OCI-LY7 (cell line): ENCODE measurements at regions not wholly inside any gene's neighbourhood (a gene's known extent, or its start where the extent isn't known, plus 50 kb on each side); places are given as distances from the start of the nearest gene placed in this dataset.

Source experiments
- BruUV-seq: library from RNA; stranded (reverse); fragments of 400-500 nt; replicated peaks from 2 replicates; lab custom pipeline; 2021; lab: Mats Ljungman, UMichigan
- CTCF ChIA-PET: fragments of 300-600 bp; sonication (Branson Sonifier 250); formaldehyde crosslinking; loops from one replicate; lab custom pipeline; 2022; ENCODE audit warnings: antibody characterized with exemption; ENCODE audit not compliant: unreplicated experiment; lab: Charles Lee
- POLR2A ChIA-PET: fragments of 300-600 bp; sonication (Branson Sonifier 250); formaldehyde crosslinking; loops from one replicate; lab custom pipeline; 2022; ENCODE audit warnings: antibody characterized with exemption; lab: Charles Lee
- DNase-seq: peaks from one replicate; pipeline ENCODE4 v3.0.0-alpha.2; 2015; ENCODE audit warnings: low spot score
- H2AFZ ChIP-seq: fragments of 200-600 bp; sonication (generic), shearing (Covaris generic); 2 replicates; pipeline ENCODE4 v1.6.1; 2014; ENCODE audit warnings: mild to moderate bottlenecking, antibody characterized with exemption, low read length, moderate library complexity
- H3K27ac ChIP-seq: fragments of 200-600 bp; sonication (generic); 2 replicates; pipeline ENCODE4 v1.5.1; 2014; ENCODE audit warnings: mixed run types, low read depth, mild to moderate bottlenecking, moderate library complexity, low read length, inconsistent platforms; ENCODE audit not compliant: poor library complexity, severe bottlenecking
- H3K36me3 ChIP-seq: fragments of 200-600 bp; sonication (generic); 2 replicates; pipeline ENCODE4 v1.6.1; 2014; ENCODE audit warnings: mild to moderate bottlenecking, antibody characterized with exemption, low read length, moderate library complexity, mixed read lengths; ENCODE audit not compliant: insufficient read depth
- H3K4me1 ChIP-seq: fragments of 200-600 bp; sonication (generic); 2 replicates; pipeline ENCODE4 v1.5.1; 2014; ENCODE audit warnings: mild to moderate bottlenecking, low read length; ENCODE audit not compliant: insufficient read depth, poor library complexity, severe bottlenecking
- H3K4me2 ChIP-seq: fragments of 200-600 bp; sonication (generic); 2 replicates; pipeline ENCODE4 v1.6.1; 2014; ENCODE audit warnings: mild to moderate bottlenecking, low read length
- H3K4me3 ChIP-seq: fragments of 200-600 bp; sonication (generic); 2 replicates; pipeline ENCODE4 v1.5.1; 2014; ENCODE audit warnings: mild to moderate bottlenecking, low read depth, low read length; ENCODE audit not compliant: poor library complexity, severe bottlenecking
- H3K79me2 ChIP-seq: fragments of 200-600 bp; sonication (generic); 2 replicates; pipeline ENCODE4 v1.6.1; 2016; ENCODE audit warnings: low read depth, mild to moderate bottlenecking, low read length, moderate library complexity, mixed read lengths; ENCODE audit not compliant: insufficient read depth
- H3K9me2 ChIP-seq: fragments of 200-600 bp; sonication (generic); 2 replicates; pipeline ENCODE4 v1.6.1; 2016; ENCODE audit warnings: mild to moderate bottlenecking, low read length, mixed read lengths; ENCODE audit not compliant: insufficient read depth
- H3K9me3 ChIP-seq: fragments of 200-600 bp; sonication (generic); 2 replicates; pipeline ENCODE4 v1.6.1; 2014; ENCODE audit warnings: mild to moderate bottlenecking, mixed run types, low read length, mixed read lengths
- H4K20me1 ChIP-seq: fragments of 200-600 bp; sonication (generic); 2 replicates; pipeline ENCODE4 v1.6.1; 2014; ENCODE audit warnings: mild to moderate bottlenecking, antibody characterized with exemption, low read length, moderate library complexity, mixed read lengths; ENCODE audit not compliant: insufficient read depth
- EZH2phosphoT487 ChIP-seq: fragments of 200-600 bp; sonication (generic); IDR thresholded peaks from 2 replicates; pipeline ENCODE4 v1.6.1; 2018; ENCODE audit warnings: low read depth, borderline replicate concordance, mild to moderate bottlenecking, mixed run types, antibody characterized with exemption, low read length, moderate library complexity, mixed read lengths
- intact Hi-C: fragments of 100-400 bp; cut with micrococcal nuclease; formaldehyde crosslinking; loops from one replicate; pipeline ENCODE4 v1.10.0; 2022; ENCODE audit not compliant: unreplicated experiment
- TF ChIP-seq, protein P1 (sequence below): fragments of 200-600 bp; sonication (generic); conservative IDR thresholded peaks from 2 replicates; pipeline ENCODE4 v1.5.1; 2014; ENCODE audit warnings: mild to moderate bottlenecking, antibody characterized with exemption, low read length, moderate library complexity, mixed read lengths

GRCh38 chr22:48781868-48782267 lies 1045.8 kb downstream of the BRD1 start:
- no peak overlapping the region for H3K27ac ChIP-seq
- no peaks in the 10 kb centered on the region for H3K79me2 ChIP-seq
- no peaks in the 10 kb centered on the region for H3K36me3 ChIP-seq
- no peak for DNase-seq
- no TSS peak for BruUV-seq
- no peak overlapping the region for H3K4me2 ChIP-seq
- intact Hi-C loops = no loop called here
- H3K9me3 ChIP-seq = 0 out of 2 replicates have a peak, but pooled peaks cover 6% of the 10 kb centered on the region
- POLR2A ChIA-PET = no interaction called here
- no peak overlapping the region for H3K4me3 ChIP-seq
- TF ChIP-seq, protein P1, sequence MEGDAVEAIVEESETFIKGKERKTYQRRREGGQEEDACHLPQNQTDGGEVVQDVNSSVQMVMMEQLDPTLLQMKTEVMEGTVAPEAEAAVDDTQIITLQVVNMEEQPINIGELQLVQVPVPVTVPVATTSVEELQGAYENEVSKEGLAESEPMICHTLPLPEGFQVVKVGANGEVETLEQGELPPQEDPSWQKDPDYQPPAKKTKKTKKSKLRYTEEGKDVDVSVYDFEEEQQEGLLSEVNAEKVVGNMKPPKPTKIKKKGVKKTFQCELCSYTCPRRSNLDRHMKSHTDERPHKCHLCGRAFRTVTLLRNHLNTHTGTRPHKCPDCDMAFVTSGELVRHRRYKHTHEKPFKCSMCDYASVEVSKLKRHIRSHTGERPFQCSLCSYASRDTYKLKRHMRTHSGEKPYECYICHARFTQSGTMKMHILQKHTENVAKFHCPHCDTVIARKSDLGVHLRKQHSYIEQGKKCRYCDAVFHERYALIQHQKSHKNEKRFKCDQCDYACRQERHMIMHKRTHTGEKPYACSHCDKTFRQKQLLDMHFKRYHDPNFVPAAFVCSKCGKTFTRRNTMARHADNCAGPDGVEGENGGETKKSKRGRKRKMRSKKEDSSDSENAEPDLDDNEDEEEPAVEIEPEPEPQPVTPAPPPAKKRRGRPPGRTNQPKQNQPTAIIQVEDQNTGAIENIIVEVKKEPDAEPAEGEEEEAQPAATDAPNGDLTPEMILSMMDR = no peak
- no peak for TF ChIP-seq EZH2phosphoT487
- no peaks in the 10 kb centered on the region for H4K20me1 ChIP-seq
- H2AFZ ChIP-seq = no peak overlapping the region
- H3K4me1 ChIP-seq = no peaks in the 10 kb centered on the region
- no peaks in the 10 kb centered on the region for H3K9me2 ChIP-seq
- CTCF ChIA-PET = no interaction called here

GRCh38 chr22:48781391-48781790 lies 1046.3 kb downstream of the BRD1 start:
- Histone ChIP-seq H3K9me3 (peaks cover 11% of the 10 kb centered on the region; the same call in 1 of the 2 replicates), H3K4me1 (no peaks in the 10 kb centered on the region), H2AFZ (no peak overlapping the region), H3K4me3 (no peak overlapping the region), H3K36me3 (no peaks in the 10 kb centered on the region), H3K79me2 (no peaks in the 10 kb centered on the region), H3K27ac (no peak overlapping the region), H4K20me1 (no peaks in the 10 kb centered on the region), H3K9me2 (no peaks in the 10 kb centered on the region), H3K4me2 (no peak overlapping the region)
- ChIA-PET CTCF (no interaction called here), POLR2A (no interaction called here)
- BruUV-seq = no TSS peak
- TF ChIP-seq EZH2phosphoT487 = no peak
- TF ChIP-seq, protein P1 = no peak
- intact Hi-C loops = no loop called here
- DNase-seq = no peak

GRCh38 chr22:48780597-48781277 lies 1046.9 kb downstream of the BRD1 start:
- H3K9me3 ChIP-seq = peaks cover 16% of the 10 kb centered on the region; the same call in 1 of the 2 replicates
- H3K4me2 ChIP-seq = no peak overlapping the region
- ChIA-PET POLR2A (no interaction called here), CTCF (no interaction called here)
- no peak overlapping the region for H3K4me3 ChIP-seq
- H3K79me2 ChIP-seq = no peaks in the 10 kb centered on the region
- H2AFZ ChIP-seq = no peak overlapping the region
- no peaks in the 10 kb centered on the region for H4K20me1 ChIP-seq
- intact Hi-C loops = no loop called here
- H3K4me1 ChIP-seq = no peaks in the 10 kb centered on the region
- no peak for TF ChIP-seq EZH2phosphoT487
- TF ChIP-seq, protein P1 = no peak
- BruUV-seq = no TSS peak
- H3K36me3 ChIP-seq = no peaks in the 10 kb centered on the region
- H3K9me2 ChIP-seq = no peaks in the 10 kb centered on the region
- no peak overlapping the region for H3K27ac ChIP-seq
- no peak for DNase-seq
